SK-N-SH (cell line): ENCODE measurements at regions not wholly inside any gene's neighbourhood (a gene's known extent, or its start where the extent isn't known, plus 50 kb on each side); places are given as distances from the start of the nearest gene placed in this dataset.
A peak's percentile ranks its signal among the peaks of the same experiment; 100 is the strongest.

ENCODE experiments used
- CTCF ChIA-PET: fragments of 300-600, 350-600 bp; formaldehyde crosslinking; extraction: SDS; loops from one replicate; lab custom pipeline; 2021; lab: Yijun Ruan, JAX
- POLR2A ChIA-PET: fragments of 350-600 bp; sonication (Branson Sonifier 250); formaldehyde crosslinking; extraction: SDS; loops from one replicate; lab custom pipeline; 2020; ENCODE audit warnings: antibody characterized with exemption, inconsistent platforms; lab: Yijun Ruan, JAX
- DNase-seq: peaks from one replicate; pipeline ENCODE4 v3.0.0; 2012
- H2AFZ ChIP-seq: fragments of 200-600 bp; sonication (generic); 2 replicates; pipeline ENCODE4 v1.8.1; 2016; ENCODE audit warnings: antibody characterized with exemption, mild to moderate bottlenecking, low read depth
- H3F3A ChIP-seq: fragments of 200-600 bp; sonication (generic); replicated peaks from 2 replicates; pipeline ENCODE3; 2016; ENCODE audit warnings: antibody characterized with exemption, mild to moderate bottlenecking; ENCODE audit not compliant: insufficient read depth
- H3K27ac ChIP-seq, 2 experiments: fragments of 200-500 bp in 1 of 2; fragments of 200-600 bp in 1 of 2; sonication (Bioruptor generic) in 1 of 2; sonication (generic), shearing (Covaris generic) in 1 of 2; 2 replicates each; pipeline versions ENCODE4 v1.5.1 to v1.6.1; 2014 to 2016; ENCODE audit warnings: low read depth in 2 of 2, inconsistent platforms in 1 of 2, low read length in 1 of 2, mild to moderate bottlenecking in 1 of 2, mixed read lengths in 1 of 2
- H3K27me3 ChIP-seq: fragments of 200-600 bp; sonication (generic), shearing (Covaris generic); 2 replicates; pipeline ENCODE4 v1.6.1; 2016; ENCODE audit warnings: mixed run types; ENCODE audit not compliant: insufficient read depth
- H3K36me3 ChIP-seq, 2 experiments: fragments of 200-500 bp in 1 of 2; fragments of 200-600 bp in 1 of 2; sonication (Bioruptor generic) in 1 of 2; sonication (generic) in 1 of 2; replicated peaks in 1 of 2; 2 replicates each; pipeline versions ENCODE3 to v1.5.1; 2014 to 2016; ENCODE audit warnings: low read length in 1 of 2, mild to moderate bottlenecking in 1 of 2; ENCODE audit not compliant: insufficient read depth in 2 of 2, control insufficient read depth in 1 of 2
- H3K4me1 ChIP-seq, 2 experiments: fragments of 200-500 bp in 1 of 2; fragments of 200-600 bp in 1 of 2; sonication (Bioruptor generic) in 1 of 2; sonication (generic), shearing (Covaris generic) in 1 of 2; 2 replicates each; pipeline versions ENCODE4 v1.5.1 to v1.6.1; 2014 to 2016; ENCODE audit warnings: low read depth in 1 of 2, low read length in 1 of 2, mixed run types in 1 of 2; ENCODE audit not compliant: insufficient read depth in 2 of 2, control insufficient read depth in 1 of 2
- H3K4me2 ChIP-seq: fragments of 200-600 bp; sonication (generic), shearing (Covaris generic); 2 replicates; pipeline ENCODE4 v1.6.1; 2017; ENCODE audit warnings: mixed run types
- H3K4me3 ChIP-seq, 2 experiments: fragments of 200-500 bp in 1 of 2; fragments of 200-600 bp in 1 of 2; sonication (Bioruptor generic) in 1 of 2; sonication (generic), shearing (Covaris generic) in 1 of 2; 2 replicates each; pipeline versions ENCODE4 v1.5.1 to v1.8.1; 2014 to 2016; ENCODE audit warnings: low read depth in 2 of 2, inconsistent platforms in 1 of 2, low read length in 1 of 2, mild to moderate bottlenecking in 1 of 2, mixed read lengths in 1 of 2, moderate library complexity in 1 of 2
- H3K79me2 ChIP-seq: fragments of 200-600 bp; sonication (generic); 2 replicates; pipeline ENCODE4 v1.8.1; 2017; ENCODE audit warnings: mild to moderate bottlenecking; ENCODE audit not compliant: insufficient read depth
- H3K9ac ChIP-seq: fragments of 200-600 bp; sonication (generic); 2 replicates; pipeline ENCODE4 v1.6.1; 2017; ENCODE audit warnings: mixed run types
- H3K9me2 ChIP-seq: fragments of 200-600 bp; sonication (generic); 2 replicates; pipeline ENCODE4 v1.6.1; 2017; ENCODE audit warnings: mixed run types
- H3K9me3 ChIP-seq: fragments of 200-600 bp; sonication (generic); 2 replicates; pipeline ENCODE4 v1.6.1; 2017; ENCODE audit warnings: mixed run types, mild to moderate bottlenecking, moderate library complexity
- H4K20me1 ChIP-seq: fragments of 200-600 bp; sonication (generic); 2 replicates; pipeline ENCODE4 v1.6.1; 2017; ENCODE audit warnings: mild to moderate bottlenecking, mixed run types; ENCODE audit not compliant: insufficient read depth
- CHD2 ChIP-seq: fragments of 150-350 bp; IDR thresholded peaks from 2 replicates; pipeline ENCODE4 v1.6.1; 2018; ENCODE audit warnings: low read length; ENCODE audit not compliant: partially characterized antibody
- EP300 ChIP-seq, 2 experiments: IDR thresholded peaks; 2 replicates each; pipeline versions ENCODE4 v1.4.0 to v1.6.1; 2012; ENCODE audit warnings: borderline replicate concordance in 1 of 2, low read depth in 1 of 2, low read length in 1 of 2
- EZH2phosphoT487 ChIP-seq: fragments of 200-600 bp; sonication (generic); IDR thresholded peaks from 2 replicates; pipeline ENCODE4 v1.6.1; 2017; ENCODE audit warnings: low read depth, mixed run types, mild to moderate bottlenecking, antibody characterized with exemption, moderate library complexity, borderline replicate concordance
- FOSL2 ChIP-seq: IDR thresholded peaks from 2 replicates; pipeline ENCODE4 v1.4.0; 2012; ENCODE audit warnings: low read depth, mild to moderate bottlenecking, moderate library complexity, borderline replicate concordance
- GABPA ChIP-seq: IDR thresholded peaks from 2 replicates; pipeline ENCODE4 v1.4.0; 2012; ENCODE audit warnings: low read depth, mild to moderate bottlenecking
- GATA2 ChIP-seq: sonication (generic); formaldehyde crosslinking; IDR thresholded peaks from 2 replicates; pipeline ENCODE4 v1.5.0; 2020; ENCODE audit warnings: mild to moderate bottlenecking, missing genetic modification reagents
- IRF3 ChIP-seq: fragments of 150-350 bp; IDR thresholded peaks from 2 replicates; pipeline ENCODE4 v1.6.1; 2016; ENCODE audit warnings: mild to moderate bottlenecking, low read depth, low read length
- JUND ChIP-seq: IDR thresholded peaks from 2 replicates; pipeline ENCODE4 v1.4.0; 2012
- MAX ChIP-seq: IDR thresholded peaks from 2 replicates; pipeline ENCODE4 v1.4.0; 2012; ENCODE audit warnings: low read depth
- MEF2A ChIP-seq: IDR thresholded peaks from 2 replicates; pipeline ENCODE4 v1.4.0; 2012; ENCODE audit warnings: low read depth, borderline replicate concordance
- NFIC ChIP-seq: IDR thresholded peaks from 2 replicates; pipeline ENCODE4 v1.4.0; 2012; ENCODE audit warnings: borderline replicate concordance
- NRF1 ChIP-seq: IDR thresholded peaks from 2 replicates; pipeline ENCODE4 v1.6.1; 2012; ENCODE audit warnings: low read depth, mild to moderate bottlenecking, low read length
- PBX3 ChIP-seq: IDR thresholded peaks from 2 replicates; pipeline ENCODE4; 2012
- POLR2AphosphoS5 ChIP-seq: IDR thresholded peaks from 2 replicates; pipeline ENCODE4 v1.6.1; 2012; ENCODE audit warnings: low read depth, low read length
- RAD21 ChIP-seq: IDR thresholded peaks from 2 replicates; pipeline ENCODE4 v1.6.1; 2012; ENCODE audit warnings: mild to moderate bottlenecking, low read length
- RCOR1 ChIP-seq: fragments of 150-350 bp; IDR thresholded peaks from 2 replicates; pipeline ENCODE4 v1.6.1; 2017; ENCODE audit warnings: antibody characterized with exemption, low read length
- REST ChIP-seq: IDR thresholded peaks from 2 replicates; pipeline ENCODE4 v1.6.1; 2012; ENCODE audit warnings: mild to moderate bottlenecking, low read depth, low read length, moderate library complexity
- RFX5 ChIP-seq: IDR thresholded peaks from 2 replicates; pipeline ENCODE4 v1.6.1; 2012; ENCODE audit warnings: mild to moderate bottlenecking, improper control_type of control experiment, low read length
- SIN3A ChIP-seq: IDR thresholded peaks from 2 replicates; pipeline ENCODE4 v1.6.1; 2012; ENCODE audit warnings: low read depth, mild to moderate bottlenecking, low read length, moderate library complexity, borderline replicate concordance
- SMC3 ChIP-seq: IDR thresholded peaks from 2 replicates; pipeline ENCODE4 v1.6.1; 2012; ENCODE audit warnings: low read depth, low read length, improper control_type of control experiment
- TAF1 ChIP-seq: IDR thresholded peaks from 2 replicates; pipeline ENCODE4 v1.6.1; 2012; ENCODE audit warnings: low read depth, mild to moderate bottlenecking, low read length, moderate library complexity, borderline replicate concordance
- TCF12 ChIP-seq: IDR thresholded peaks from 2 replicates; pipeline ENCODE4 v1.4.0; 2012
- TEAD4 ChIP-seq: IDR thresholded peaks from 2 replicates; pipeline ENCODE4 v1.4.0; 2012; ENCODE audit warnings: mild to moderate bottlenecking, borderline replicate concordance; ENCODE audit not compliant: insufficient read depth
- WGBS: methylation state at CpG from one replicate; pipeline ENCODE4 v1.1.6; 2017; ENCODE audit warnings: low lambda C conversion rate; 5-methylcytosine and 5-hydroxymethylcytosine counted together

GRCh38 chr18:43888598-43888997, 611.3 kb upstream of the SYT4 start:
- POLR2A ChIA-PET, result no interaction called here
- 51% methylated on average over 3 of the region's 3 CpGs for WGBS
- Histone ChIP-seq H3K4me1 (peaks cover 4 to 14% of the 10 kb centered on the region in 2 experiments), H3K9ac (no peak overlapping the region), H3K27me3 (no peaks in the 10 kb centered on the region), H2AFZ (no peak overlapping the region), H3K4me3 (no peak overlapping the region), H3K4me2 (no peak overlapping the region), H3K27ac (no peak overlapping the region), H3F3A (peaks cover 17% of the 10 kb centered on the region), H3K79me2 (no peaks in the 10 kb centered on the region), H4K20me1 (no peaks in the 10 kb centered on the region), H3K9me2 (no peaks in the 10 kb centered on the region), H3K9me3 (no peaks in the 10 kb centered on the region), H3K36me3 (no peaks in the 10 kb centered on the region)
- CTCF ChIA-PET, result no interaction called here
- DNase-seq, result no peak
- TF ChIP-seq TCF12 (peak; percentile 17; the same call in 1 of the 2 replicates), RFX5 (no peak)

- Histone ChIP-seq H4K20me1 (no peaks in the 10 kb centered on the region), H3K27ac (peak overlapping the region; percentile 74 to 89), H3K27me3 (no peaks in the 10 kb centered on the region), H3F3A (peaks cover 24% of the 10 kb centered on the region), H3K4me3 (no peak overlapping the region), H3K36me3 (no peaks in the 10 kb centered on the region), H3K79me2 (no peaks in the 10 kb centered on the region), H3K9me2 (no peaks in the 10 kb centered on the region), H3K4me2 (peak overlapping the region; percentile 43; the same call in 1 of the 2 replicates), H3K9ac (no peak overlapping the region), H2AFZ (no peak overlapping the region), H3K9me3 (no peaks in the 10 kb centered on the region), H3K4me1 (peaks cover 8 to 11% of the 10 kb centered on the region in 2 experiments)
- ChIA-PET CTCF (interaction anchor here (1.0 to 1.3 kb wide), 2 partner anchors 12 to 16 kb away, joined by 3 read pairs; no protein-coding TSS in a partner anchor), POLR2A (no interaction called here)
- no peak for DNase-seq
- WGBS, result 3% methylated on average over 5 of the region's 5 CpGs
- TF ChIP-seq EZH2phosphoT487 (no peak), PBX3 (peak; percentile 92), MAX (no peak), CHD2 (no peak), RAD21 (no peak; the same call in 1 of the 2 replicates), EP300 (IDR thresholded peaks at IDR 0.05; ENCODE audit: borderline replicate concordance in 1 of 2, low read depth in 1 of 2, low read length in 1 of 2) (peak; percentile 87 to 96), TAF1 (no peak), REST (peak; percentile 37; the same call in 1 of the 2 replicates), GATA2 (peak; percentile 50; the same call in 1 of the 2 replicates), TEAD4 (peak; percentile 95), GABPA (no peak), IRF3 (no peak), SIN3A (no peak; the same call in 1 of the 2 replicates), NRF1 (no peak), TCF12 (peak; percentile 97), POLR2AphosphoS5 (peak; percentile 77; the same call in 1 of the 2 replicates), MEF2A (peak; percentile 79), NFIC (peak; percentile 88), SMC3 (0 out of 2 replicates have a peak, but pooled peaks have one; percentile 16), JUND (peak; percentile 94), FOSL2 (peak; percentile 98), RCOR1 (peak; percentile 73)
Measured at GRCh38 chr18:43893001-43893637, 615.8 kb upstream of the SYT4 start.
